CD4-positive, alpha-beta T cell treated with Interferon gamma for 1 hour (primary cell): ENCODE measurements at regions not wholly inside any gene's neighbourhood (a gene's known extent, or its start where the extent isn't known, plus 50 kb on each side); places are given as distances from the start of the nearest gene placed in this dataset.
"Not testable (repeated sequence)": the region's sequence is repeated elsewhere in the genome, so short reads cannot be mapped to it uniquely, and the experiment has no call there.

Experiments
- DNase-seq: peaks from one replicate; pipeline ENCODE4 v3.0.0-alpha.2; 2020

- DNase-seq, result no peak
Measured at GRCh38 chr5:63894690-63895089, 67.6 kb downstream of the HTR1A start.

- no peak for DNase-seq
Measured at GRCh38 chr5:63878788-63879187, 83.5 kb downstream of the HTR1A start.

- DNase-seq, result no peak
Measured at GRCh38 chr5:63877961-63878360, 84.3 kb downstream of the HTR1A start.

GRCh38 chr5:63860379-63860778 lies 101.9 kb downstream of the HTR1A start:
- DNase-seq, result no peak

- no peak for DNase-seq
Measured at GRCh38 chr5:63854076-63854475, 108.2 kb downstream of the HTR1A start.

- DNase-seq, result no peak
Measured at GRCh38 chr5:63843190-63843589, 119.1 kb downstream of the HTR1A start.

- DNase-seq, result no peak
Measured at GRCh38 chr5:63837437-63837836, 124.8 kb downstream of the HTR1A start.

- no peak for DNase-seq
Measured at GRCh38 chr5:63831381-63831780, 130.9 kb downstream of the HTR1A start.

GRCh38 chr5:63825984-63826383 lies 136.3 kb downstream of the HTR1A start:
- no peak for DNase-seq

GRCh38 chr5:63823583-63823982 lies 138.7 kb downstream of the HTR1A start:
- DNase-seq, result no peak

GRCh38 chr5:63822614-63823013 lies 139.6 kb downstream of the HTR1A start:
- DNase-seq, result no peak

GRCh38 chr5:63820577-63820976 lies 141.7 kb downstream of the HTR1A start:
- DNase-seq, result no peak

GRCh38 chr5:63812693-63813092 lies 149.6 kb downstream of the HTR1A start:
- DNase-seq, result no peak

GRCh38 chr5:63811961-63812360 lies 150.3 kb downstream of the HTR1A start:
- no peak for DNase-seq

- DNase-seq, result no peak
Measured at GRCh38 chr5:63811286-63811685, 151.0 kb downstream of the HTR1A start.

- DNase-seq, result no peak
Measured at GRCh38 chr5:63805151-63805550, 157.1 kb downstream of the HTR1A start.

GRCh38 chr5:63803165-63803564 lies 159.1 kb downstream of the HTR1A start:
- DNase-seq, result no peak

GRCh38 chr5:63794979-63795378 lies 167.3 kb downstream of the HTR1A start:
- no peak for DNase-seq

GRCh38 chr5:63794296-63794695 lies 167.9 kb downstream of the HTR1A start:
- DNase-seq, result no peak

- no peak for DNase-seq
Measured at GRCh38 chr5:63774939-63775338, 187.3 kb downstream of the HTR1A start.

- no peak for DNase-seq
Measured at GRCh38 chr5:63768221-63768620, 194.0 kb downstream of the HTR1A start.

- no peak for DNase-seq
Measured at GRCh38 chr5:63760965-63761364, 201.3 kb downstream of the HTR1A start.

- no peak for DNase-seq
Measured at GRCh38 chr5:63743096-63743798, 219.0 kb downstream of the HTR1A start.

- DNase-seq, result not testable (repeated sequence)
Measured at GRCh38 chr5:63732880-63733279, 229.4 kb downstream of the HTR1A start.

- no peak for DNase-seq
Measured at GRCh38 chr5:63727583-63727982, 234.7 kb downstream of the HTR1A start.
